ENCODE measurements at regions not wholly inside any gene's neighbourhood (a gene's known extent, or its start where the extent isn't known, plus 50 kb on each side); places are given as distances from the start of the nearest gene placed in this dataset.

GRCh38 chr10:47061776-47062175 is 150.5 kb downstream of the PTPN20 start:
- no peaks in the 10 kb centered on the region for H3K4me1 ChIP-seq
- TF ChIP-seq CTCF (IDR thresholded peaks at IDR 0.05) (no peak), POLR2A (IDR thresholded peaks at IDR 0.05) (no peak)
- no peaks in the 10 kb centered on the region for H3K36me3 ChIP-seq
- H3K27me3 ChIP-seq = peaks cover 0 to 49% (median 0%) of the 10 kb centered on the region in 4 donors
- intact Hi-C loops (cut with DNase I) = no loop called here
- H3K9me3 ChIP-seq = no peaks in the 10 kb centered on the region
- H3K27ac ChIP-seq = no peak overlapping the region
- DNase-seq = no peak
- H3K4me3 ChIP-seq = no peak overlapping the region
- WGBS, 2 donors = 75 to 96% methylated on average over 3 of the region's 3 CpGs

- Histone ChIP-seq H3K36me3 (no peaks in the 10 kb centered on the region), H3K27ac (no peak overlapping the region), H3K4me1 (no peaks in the 10 kb centered on the region), H3K9me3 (no peaks in the 10 kb centered on the region), H3K4me3 (no peak overlapping the region), H3K27me3 (peaks cover 0 to 41% (median 0%) of the 10 kb centered on the region in 4 donors)
- TF ChIP-seq CTCF (IDR thresholded peaks at IDR 0.05) (peak in 1 of 6 experiments; percentile 5), POLR2A (IDR thresholded peaks at IDR 0.05) (no peak)
- intact Hi-C loops (cut with DNase I) = no loop called here
- WGBS, 2 donors = 54 to 60% methylated on average over 12 of the region's 12 CpGs
- no peak for DNase-seq
These were observed 151.4 kb downstream of the PTPN20 start for GRCh38 chr10:47062441-47063200.

- no peaks in the 10 kb centered on the region for H3K36me3 ChIP-seq
- no peak for TF ChIP-seq CTCF (IDR thresholded peaks at IDR 0.05)
- no peak for TF ChIP-seq POLR2A (IDR thresholded peaks at IDR 0.05)
- no peaks in the 10 kb centered on the region for H3K9me3 ChIP-seq
- H3K27ac ChIP-seq = no peak overlapping the region
- intact Hi-C loops (cut with DNase I) = no loop called here
- no peak overlapping the region for H3K4me3 ChIP-seq
- no peak for DNase-seq
- H3K27me3 ChIP-seq = peaks cover 0 to 36% (median 0%) of the 10 kb centered on the region in 4 donors
- no peaks in the 10 kb centered on the region for H3K4me1 ChIP-seq
- 64 to 73% methylated on average over 1 of the region's 1 CpG for WGBS, 2 donors
These were observed 152.6 kb downstream of the PTPN20 start for GRCh38 chr10:47063858-47064257.

- H3K4me3 ChIP-seq = no peak overlapping the region
- no peaks in the 10 kb centered on the region for H3K4me1 ChIP-seq
- DNase-seq = no peak
- peaks cover 0 to 18% (median 0%) of the 10 kb centered on the region in 4 donors for H3K27me3 ChIP-seq
- H3K36me3 ChIP-seq = no peaks in the 10 kb centered on the region
- intact Hi-C loops (cut with DNase I) = no loop called here
- H3K27ac ChIP-seq = no peak overlapping the region
- TF ChIP-seq POLR2A (IDR thresholded peaks at IDR 0.05) = no peak
- no peak for TF ChIP-seq CTCF (IDR thresholded peaks at IDR 0.05)
- H3K9me3 ChIP-seq = no peaks in the 10 kb centered on the region
- WGBS, 2 donors = 51 to 57% methylated on average over 4 of the region's 4 CpGs
These were observed 154.7 kb downstream of the PTPN20 start for GRCh38 chr10:47065903-47066302.

- H3K4me1 ChIP-seq = no peaks in the 10 kb centered on the region
- no peak overlapping the region for H3K4me3 ChIP-seq
- 80 to 85% methylated on average over 6 to 9 of the region's 9 CpGs for WGBS, 2 donors
- no peaks in the 10 kb centered on the region for H3K27me3 ChIP-seq
- H3K9me3 ChIP-seq = no peaks in the 10 kb centered on the region
- intact Hi-C loops (cut with DNase I) = no loop called here
- H3K36me3 ChIP-seq = no peaks in the 10 kb centered on the region
- no peak overlapping the region for H3K27ac ChIP-seq
- no peak for TF ChIP-seq CTCF (IDR thresholded peaks at IDR 0.05)
- DNase-seq = no peak
These were observed 157.0 kb downstream of the PTPN20 start for GRCh38 chr10:47067949-47068940.
